ENCODE measurements at regions not wholly inside any gene's neighbourhood (a gene's known extent, or its start where the extent isn't known, plus 50 kb on each side); places are given as distances from the start of the nearest gene placed in this dataset.
A peak's percentile ranks its signal among the peaks of the same experiment; 100 is the strongest.

DNA sequence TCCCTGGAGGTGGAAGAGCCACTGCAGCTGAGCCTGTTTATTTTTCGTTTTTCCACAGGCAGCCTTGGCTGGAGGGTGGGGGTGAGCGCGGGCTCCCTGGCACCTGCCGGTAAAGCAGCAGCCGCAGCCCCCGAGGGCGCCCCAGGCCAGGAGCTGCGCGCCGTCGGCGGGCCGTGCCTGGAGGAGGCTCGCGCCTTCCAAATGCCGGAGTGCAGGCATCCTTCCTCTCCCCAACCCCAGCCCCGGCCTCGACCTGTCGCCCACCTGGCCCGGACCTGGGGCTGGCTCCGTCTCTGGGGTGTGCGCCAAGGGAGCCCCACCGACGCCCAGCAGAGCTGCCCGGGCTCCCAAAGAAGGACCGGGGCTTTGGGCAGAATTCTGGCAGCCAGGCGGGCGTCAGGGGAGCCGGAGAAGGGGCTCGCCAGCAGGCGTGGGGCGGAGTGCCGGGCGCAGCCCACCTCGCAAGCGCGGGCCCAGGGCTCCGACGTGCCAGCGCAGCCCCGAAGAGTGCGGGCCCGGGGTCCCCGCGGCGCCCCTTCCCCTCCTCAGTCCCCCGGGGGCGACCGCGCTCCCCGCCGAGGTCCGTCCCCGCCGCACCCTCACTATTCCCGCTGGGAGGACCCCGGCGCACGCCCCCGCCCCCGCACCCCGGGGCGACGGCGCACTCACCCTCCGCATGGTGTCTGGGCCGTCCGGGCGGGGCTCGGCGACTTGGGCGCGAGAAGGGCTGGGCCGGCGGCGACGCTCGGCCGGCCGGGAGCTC lies 130.3 kb downstream of the NDUFA12 start:
- TF ChIP-seq, protein P1, sequence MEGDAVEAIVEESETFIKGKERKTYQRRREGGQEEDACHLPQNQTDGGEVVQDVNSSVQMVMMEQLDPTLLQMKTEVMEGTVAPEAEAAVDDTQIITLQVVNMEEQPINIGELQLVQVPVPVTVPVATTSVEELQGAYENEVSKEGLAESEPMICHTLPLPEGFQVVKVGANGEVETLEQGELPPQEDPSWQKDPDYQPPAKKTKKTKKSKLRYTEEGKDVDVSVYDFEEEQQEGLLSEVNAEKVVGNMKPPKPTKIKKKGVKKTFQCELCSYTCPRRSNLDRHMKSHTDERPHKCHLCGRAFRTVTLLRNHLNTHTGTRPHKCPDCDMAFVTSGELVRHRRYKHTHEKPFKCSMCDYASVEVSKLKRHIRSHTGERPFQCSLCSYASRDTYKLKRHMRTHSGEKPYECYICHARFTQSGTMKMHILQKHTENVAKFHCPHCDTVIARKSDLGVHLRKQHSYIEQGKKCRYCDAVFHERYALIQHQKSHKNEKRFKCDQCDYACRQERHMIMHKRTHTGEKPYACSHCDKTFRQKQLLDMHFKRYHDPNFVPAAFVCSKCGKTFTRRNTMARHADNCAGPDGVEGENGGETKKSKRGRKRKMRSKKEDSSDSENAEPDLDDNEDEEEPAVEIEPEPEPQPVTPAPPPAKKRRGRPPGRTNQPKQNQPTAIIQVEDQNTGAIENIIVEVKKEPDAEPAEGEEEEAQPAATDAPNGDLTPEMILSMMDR (IDR thresholded peaks at IDR 0.05): no peak
- Histone ChIP-seq H3K27me3 (ENCODE audit: low read depth) (peaks cover 39% of the 10 kb centered on the region), H3K4me1 (peaks cover 29% of the 10 kb centered on the region), H3K36me3 (no peaks in the 10 kb centered on the region), H3K9me3 (no peaks in the 10 kb centered on the region), H3K27ac (no peak overlapping the region), H3K4me3 (peak overlapping the region; percentile 60)
- ATAC-seq (peak; percentile 39 to 47), DNase-seq (no peak)
- intact Hi-C loops (cut with DNase I): no loop called here

DNA sequence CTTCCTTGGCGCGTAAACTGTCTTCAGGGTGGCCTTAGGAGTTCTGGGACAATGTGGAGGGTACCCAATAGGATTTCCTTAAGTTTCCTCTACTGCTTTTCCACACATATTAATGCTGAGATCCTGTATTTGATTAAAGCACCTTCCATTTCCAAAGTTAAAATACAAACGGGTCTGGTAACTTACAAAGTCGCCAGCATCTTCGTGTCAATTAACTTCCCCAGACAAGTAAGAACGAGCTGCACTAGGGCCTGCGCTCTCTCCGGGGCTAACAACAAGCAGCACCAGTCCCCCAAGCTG lies 130.9 kb downstream of the NDUFA12 start:
- intact Hi-C loops (cut with DNase I): no loop called here
- no peak for DNase-seq
- Histone ChIP-seq H3K27me3 (ENCODE audit: low read depth) (peaks cover 39% of the 10 kb centered on the region), H3K36me3 (no peaks in the 10 kb centered on the region), H3K27ac (no peak overlapping the region), H3K4me1 (peaks cover 29% of the 10 kb centered on the region), H3K9me3 (no peaks in the 10 kb centered on the region), H3K4me3 (peak overlapping the region; percentile 60)
- TF ChIP-seq, protein P1 (IDR thresholded peaks at IDR 0.05): no peak
- ATAC-seq: no peak

DNA sequence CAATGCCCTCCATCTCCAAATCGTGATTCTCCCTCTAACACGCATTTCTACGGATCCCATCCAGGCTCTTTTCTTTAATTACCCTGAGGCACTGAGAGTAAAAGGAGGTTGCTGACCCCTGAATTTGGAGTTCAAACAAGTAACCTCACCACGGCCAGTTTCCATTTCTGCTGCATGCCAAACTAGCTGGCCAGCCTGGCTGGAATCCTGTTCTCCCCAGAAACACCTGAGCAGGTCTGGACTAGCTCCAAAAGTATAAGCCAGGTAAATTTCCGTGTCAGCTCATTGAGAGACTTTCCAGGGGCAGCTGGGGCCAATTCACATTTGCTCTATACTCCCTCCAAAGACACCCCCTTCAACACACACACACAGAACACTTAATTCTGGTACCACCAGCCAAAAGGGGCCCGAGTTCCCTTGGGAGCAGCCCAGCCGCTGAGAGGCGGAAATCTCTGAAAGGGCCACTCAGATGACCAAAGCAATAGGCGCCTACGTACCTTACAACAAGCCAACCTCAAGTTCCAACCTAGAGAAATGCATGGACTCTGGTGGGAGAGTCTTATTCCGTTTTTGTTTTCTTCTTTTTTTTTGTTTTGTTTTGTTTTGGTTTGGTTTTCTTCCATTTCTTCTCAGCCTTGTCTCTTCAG lies 131.4 kb downstream of the NDUFA12 start:
- TF ChIP-seq, protein P1 (IDR thresholded peaks at IDR 0.05): no peak
- no peak for DNase-seq
- H3K27me3 ChIP-seq (ENCODE audit: low read depth): peaks cover 39% of the 10 kb centered on the region
- H3K4me3 ChIP-seq: peak overlapping the region; percentile 60
- no peaks in the 10 kb centered on the region for H3K9me3 ChIP-seq
- no peaks in the 10 kb centered on the region for H3K36me3 ChIP-seq
- H3K4me1 ChIP-seq: peaks cover 29% of the 10 kb centered on the region
- H3K27ac ChIP-seq: no peak overlapping the region
- intact Hi-C loops (cut with DNase I): no loop called here
- ATAC-seq: no peak

DNA sequence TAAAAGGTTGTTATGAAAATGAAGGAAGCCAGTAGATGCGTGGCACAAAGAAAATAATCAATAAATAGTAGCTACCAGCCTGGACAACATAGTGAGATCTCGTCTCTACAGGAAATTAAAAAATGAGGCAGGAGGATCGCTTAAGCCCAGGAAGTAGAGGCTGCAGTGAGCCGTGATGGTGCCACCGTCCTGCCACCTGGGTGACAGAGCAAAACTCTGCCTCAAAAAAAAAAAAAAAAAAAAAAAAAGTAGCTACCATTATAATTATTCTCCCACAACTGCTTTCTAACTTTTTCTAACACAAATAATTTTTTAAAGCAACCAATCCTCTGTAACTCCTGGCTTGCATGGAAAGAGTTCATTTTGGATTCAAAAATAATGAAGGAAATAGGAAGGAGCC lies 133.0 kb downstream of the NDUFA12 start:
- intact Hi-C loops (cut with DNase I): no loop called here
- TF ChIP-seq, protein P1 (IDR thresholded peaks at IDR 0.05): no peak
- DNase-seq (no peak), ATAC-seq (no peak)
- peaks cover 39% of the 10 kb centered on the region for H3K27me3 ChIP-seq (ENCODE audit: low read depth)
- H3K9me3 ChIP-seq: no peaks in the 10 kb centered on the region
- no peak overlapping the region for H3K27ac ChIP-seq
- H3K4me1 ChIP-seq: peaks cover 29% of the 10 kb centered on the region
- H3K4me3 ChIP-seq: no peak overlapping the region
- H3K36me3 ChIP-seq: no peaks in the 10 kb centered on the region

DNA sequence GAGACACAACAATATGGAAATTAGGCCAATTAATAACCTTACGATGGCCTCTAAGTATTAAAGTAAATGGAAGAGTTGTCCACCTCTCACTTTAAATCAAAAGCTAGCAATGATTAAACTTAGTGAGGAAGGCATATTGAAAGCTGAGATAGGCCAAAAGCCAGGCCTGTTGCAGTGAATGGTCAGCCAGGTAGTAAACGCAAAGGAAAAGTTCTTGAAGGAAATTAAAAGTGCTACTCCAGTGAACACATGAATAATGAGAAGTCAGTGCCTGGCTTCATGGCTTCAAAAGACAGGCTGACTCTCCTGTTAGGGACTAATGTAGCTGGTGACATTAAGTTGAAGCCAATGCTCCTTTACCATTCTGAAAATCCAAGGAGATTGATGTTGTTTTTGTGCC lies 135.3 kb downstream of the NDUFA12 start:
- TF ChIP-seq, protein P1 (IDR thresholded peaks at IDR 0.05): no peak
- intact Hi-C loops (cut with DNase I): no loop called here
- no peaks in the 10 kb centered on the region for H3K9me3 ChIP-seq
- H3K4me1 ChIP-seq: peaks cover 15% of the 10 kb centered on the region
- H3K27me3 ChIP-seq (ENCODE audit: low read depth): peaks cover 22% of the 10 kb centered on the region
- no peak for DNase-seq
- no peak for ATAC-seq
- H3K4me3 ChIP-seq: no peak overlapping the region
- no peaks in the 10 kb centered on the region for H3K36me3 ChIP-seq
- no peak overlapping the region for H3K27ac ChIP-seq

Measured in lower lobe of right lung (tissue), 2 donors.